ENCODE measurements at regions not wholly inside any gene's neighbourhood (a gene's known extent, or its start where the extent isn't known, plus 50 kb on each side); places are given as distances from the start of the nearest gene placed in this dataset.

GRCh38 chr7:63080831-63081230, 917.8 kb upstream of the ZNF722 start:
- peaks cover 0 to 83% (median 33%) of the 10 kb centered on the region in 3 donors for H3K9me3 ChIP-seq
- 33% methylated on average over 3 of the region's 4 CpGs; no CpG with 5 or more reads in 1 of the 2 donors for WGBS, 2 donors
- intact Hi-C loops (cut with DNase I): no loop called here
- TF ChIP-seq POLR2A (IDR thresholded peaks at IDR 0.05): no peak
- TF ChIP-seq, protein P1, sequence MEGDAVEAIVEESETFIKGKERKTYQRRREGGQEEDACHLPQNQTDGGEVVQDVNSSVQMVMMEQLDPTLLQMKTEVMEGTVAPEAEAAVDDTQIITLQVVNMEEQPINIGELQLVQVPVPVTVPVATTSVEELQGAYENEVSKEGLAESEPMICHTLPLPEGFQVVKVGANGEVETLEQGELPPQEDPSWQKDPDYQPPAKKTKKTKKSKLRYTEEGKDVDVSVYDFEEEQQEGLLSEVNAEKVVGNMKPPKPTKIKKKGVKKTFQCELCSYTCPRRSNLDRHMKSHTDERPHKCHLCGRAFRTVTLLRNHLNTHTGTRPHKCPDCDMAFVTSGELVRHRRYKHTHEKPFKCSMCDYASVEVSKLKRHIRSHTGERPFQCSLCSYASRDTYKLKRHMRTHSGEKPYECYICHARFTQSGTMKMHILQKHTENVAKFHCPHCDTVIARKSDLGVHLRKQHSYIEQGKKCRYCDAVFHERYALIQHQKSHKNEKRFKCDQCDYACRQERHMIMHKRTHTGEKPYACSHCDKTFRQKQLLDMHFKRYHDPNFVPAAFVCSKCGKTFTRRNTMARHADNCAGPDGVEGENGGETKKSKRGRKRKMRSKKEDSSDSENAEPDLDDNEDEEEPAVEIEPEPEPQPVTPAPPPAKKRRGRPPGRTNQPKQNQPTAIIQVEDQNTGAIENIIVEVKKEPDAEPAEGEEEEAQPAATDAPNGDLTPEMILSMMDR (IDR thresholded peaks at IDR 0.05): no peak
- no peaks in the 10 kb centered on the region for H3K4me1 ChIP-seq
- H3K4me3 ChIP-seq: no peak overlapping the region
- H3K27me3 ChIP-seq: no peaks in the 10 kb centered on the region
- H3K27ac ChIP-seq: no peak overlapping the region
- H3K36me3 ChIP-seq: no peaks in the 10 kb centered on the region
- no peak for DNase-seq

DNA sequence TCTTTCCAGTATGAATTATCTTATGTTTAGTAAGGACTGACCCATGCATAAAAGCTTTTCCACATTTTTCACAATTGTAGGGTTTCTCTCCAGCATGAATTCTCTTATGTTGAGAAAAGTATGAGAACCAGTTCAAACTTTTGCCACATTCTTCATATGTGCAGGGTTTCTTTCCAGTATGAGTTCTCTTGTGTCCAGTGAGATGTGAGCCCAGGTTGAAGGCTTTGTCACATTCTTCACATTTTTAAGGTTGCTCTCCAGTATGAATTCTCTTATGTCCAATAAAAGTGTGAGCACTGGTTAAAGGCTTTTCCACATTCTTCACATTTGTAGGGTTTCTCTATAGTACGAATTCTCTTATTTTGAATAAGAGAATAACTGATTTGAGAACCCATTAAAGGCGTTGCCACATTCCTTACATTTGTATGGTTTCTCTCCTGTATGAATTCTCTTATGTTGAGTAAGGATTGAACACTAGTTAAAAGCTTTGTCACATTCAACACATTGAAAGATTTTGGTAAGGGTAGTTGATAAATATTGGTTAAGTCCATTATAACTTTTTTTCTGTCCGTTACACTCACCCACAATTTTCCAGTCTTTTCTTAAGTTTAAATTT, 911.0 kb upstream of the ZNF722 start:
- H3K4me3 ChIP-seq: no peak overlapping the region
- no peaks in the 10 kb centered on the region for H3K36me3 ChIP-seq
- 50 to 53% methylated on average over 3 of the region's 3 CpGs for WGBS, 2 donors
- DNase-seq: no peak
- intact Hi-C loops (cut with DNase I): no loop called here
- H3K4me1 ChIP-seq: no peaks in the 10 kb centered on the region
- no peak for TF ChIP-seq POLR2A (IDR thresholded peaks at IDR 0.05)
- TF ChIP-seq, protein P1 (IDR thresholded peaks at IDR 0.05): no peak
- no peak overlapping the region for H3K27ac ChIP-seq
- H3K9me3 ChIP-seq: peaks cover 0 to 76% (median 29%) of the 10 kb centered on the region in 3 donors
- no peaks in the 10 kb centered on the region for H3K27me3 ChIP-seq

DNA sequence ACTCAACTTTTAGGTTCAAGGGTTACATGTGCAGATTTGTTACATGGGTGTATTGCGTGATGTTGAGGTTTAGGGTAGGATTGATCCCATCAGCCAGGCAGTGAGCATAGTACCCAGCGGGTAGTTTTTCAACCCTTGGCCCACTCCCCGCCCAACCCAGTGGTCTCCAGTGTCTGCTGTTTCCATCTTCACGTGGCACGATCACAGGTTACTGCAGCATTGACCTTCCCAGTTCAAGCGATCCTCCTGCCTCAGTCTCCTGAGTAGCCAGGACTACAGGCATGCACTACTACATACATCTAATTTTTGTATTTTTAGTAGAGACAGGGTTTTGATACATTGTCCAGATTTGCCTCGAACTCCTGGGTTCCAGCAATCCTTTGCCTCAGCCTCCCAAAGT, 905.7 kb upstream of the ZNF722 start:
- Histone ChIP-seq H3K4me1 (no peaks in the 10 kb centered on the region), H3K4me3 (no peak overlapping the region), H3K27ac (no peak overlapping the region), H3K9me3 (peaks cover 0 to 52% (median 12%) of the 10 kb centered on the region in 3 donors), H3K27me3 (no peaks in the 10 kb centered on the region), H3K36me3 (no peaks in the 10 kb centered on the region)
- no peak for DNase-seq
- no peak for TF ChIP-seq POLR2A (IDR thresholded peaks at IDR 0.05)
- TF ChIP-seq, protein P1 (IDR thresholded peaks at IDR 0.05): no peak
- WGBS, 2 donors: 63 to 70% methylated on average over 7 of the region's 7 CpGs
- intact Hi-C loops (cut with DNase I): no loop called here

GRCh38 chr7:63093481-63093880, 905.2 kb upstream of the ZNF722 start:
- intact Hi-C loops (cut with DNase I): no loop called here
- Histone ChIP-seq H3K9me3 (peaks cover 0 to 51% (median 12%) of the 10 kb centered on the region in 3 donors), H3K27ac (no peak overlapping the region), H3K4me1 (no peaks in the 10 kb centered on the region), H3K36me3 (no peaks in the 10 kb centered on the region), H3K4me3 (no peak overlapping the region), H3K27me3 (no peaks in the 10 kb centered on the region)
- WGBS, 2 donors: 62 to 64% methylated on average over 1 of the region's 1 CpG
- TF ChIP-seq, protein P1 (IDR thresholded peaks at IDR 0.05): no peak
- no peak for TF ChIP-seq POLR2A (IDR thresholded peaks at IDR 0.05)
- DNase-seq: no peak

- Histone ChIP-seq H3K36me3 (no peaks in the 10 kb centered on the region), H3K4me1 (no peaks in the 10 kb centered on the region), H3K27ac (no peak overlapping the region), H3K27me3 (no peaks in the 10 kb centered on the region), H3K4me3 (no peak overlapping the region), H3K9me3 (peaks cover 0 to 38% (median 0%) of the 10 kb centered on the region in 3 donors)
- intact Hi-C loops (cut with DNase I): no loop called here
- WGBS, 2 donors: 62 to 67% methylated on average over 1 to 3 of the region's 3 CpGs
- DNase-seq: no peak
- no peak for TF ChIP-seq POLR2A (IDR thresholded peaks at IDR 0.05)
- TF ChIP-seq, protein P1 (IDR thresholded peaks at IDR 0.05): no peak
Measured at GRCh38 chr7:63096141-63096540, 902.5 kb upstream of the ZNF722 start.

Measured in esophagus squamous epithelium (tissue), 5 donors.